ENCODE measurements at regions not wholly inside any gene's neighbourhood (a gene's known extent, or its start where the extent isn't known, plus 50 kb on each side); places are given as distances from the start of the nearest gene placed in this dataset.

DNA sequence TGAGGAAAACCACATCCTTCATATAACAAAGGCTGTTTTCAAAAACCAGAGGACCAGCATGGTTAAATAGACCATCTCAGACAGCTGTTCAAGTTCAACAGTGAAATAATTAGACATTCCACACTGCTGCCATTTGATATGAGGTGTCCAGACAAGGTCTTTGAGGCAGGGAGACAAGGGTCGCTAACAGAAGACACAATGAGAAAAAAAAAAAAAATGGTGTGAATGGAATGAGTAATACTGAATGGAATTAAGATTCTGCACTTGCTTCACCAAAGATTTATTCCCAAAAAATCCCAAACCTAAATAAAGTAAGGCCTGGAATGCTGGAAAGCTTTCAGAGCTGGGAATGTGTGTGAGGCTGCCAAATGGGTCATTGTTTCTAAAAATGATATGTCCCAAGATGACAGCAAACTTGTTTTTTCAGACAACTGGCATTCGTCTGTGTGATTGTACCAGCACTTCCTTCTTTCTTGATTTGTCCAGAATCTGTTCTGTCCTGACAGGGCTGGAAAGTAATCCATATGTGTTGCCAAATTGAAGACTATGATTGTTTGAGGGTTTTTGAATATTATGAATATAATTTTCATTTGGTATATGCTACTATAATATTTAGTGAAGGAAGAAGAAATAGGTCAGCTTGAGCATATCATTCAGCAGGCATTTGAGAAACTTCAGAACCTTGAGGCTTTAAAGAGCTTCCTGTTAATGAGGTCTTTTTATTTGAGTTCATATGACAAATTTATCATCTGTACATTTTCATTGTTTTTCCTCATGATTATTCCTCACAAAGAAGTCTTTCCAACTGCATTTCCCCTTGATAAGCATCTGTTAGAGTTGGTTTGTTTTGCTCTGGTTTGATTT is 85.2 kb upstream of the ITGA4 start:
- TF ChIP-seq PATZ1 (CRISPR knock-in tag; IDR thresholded peaks at IDR 0.05; ENCODE audit: borderline replicate concordance) (no peak), PPARA (CRISPR knock-in tag; IDR thresholded peaks at IDR 0.05; ENCODE audit: borderline replicate concordance) (no peak), ISL1 (CRISPR knock-in tag; IDR thresholded peaks at IDR 0.05) (peak; percentile 95), ESRRG (CRISPR knock-in tag; IDR thresholded peaks at IDR 0.05) (no peak), ZNF565 (CRISPR knock-in tag; conservative IDR thresholded peaks at IDR 0.05; ENCODE audit: low read depth) (no peak), OSR1 (CRISPR knock-in tag; IDR thresholded peaks at IDR 0.05) (peak; percentile 66; the same call in 1 of the 2 replicates), CSDC2 (CRISPR knock-in tag; IDR thresholded peaks at IDR 0.05) (0 out of 2 replicates have a peak, but pooled peaks have one; percentile 14)
- TF ChIP-seq, protein P1, sequence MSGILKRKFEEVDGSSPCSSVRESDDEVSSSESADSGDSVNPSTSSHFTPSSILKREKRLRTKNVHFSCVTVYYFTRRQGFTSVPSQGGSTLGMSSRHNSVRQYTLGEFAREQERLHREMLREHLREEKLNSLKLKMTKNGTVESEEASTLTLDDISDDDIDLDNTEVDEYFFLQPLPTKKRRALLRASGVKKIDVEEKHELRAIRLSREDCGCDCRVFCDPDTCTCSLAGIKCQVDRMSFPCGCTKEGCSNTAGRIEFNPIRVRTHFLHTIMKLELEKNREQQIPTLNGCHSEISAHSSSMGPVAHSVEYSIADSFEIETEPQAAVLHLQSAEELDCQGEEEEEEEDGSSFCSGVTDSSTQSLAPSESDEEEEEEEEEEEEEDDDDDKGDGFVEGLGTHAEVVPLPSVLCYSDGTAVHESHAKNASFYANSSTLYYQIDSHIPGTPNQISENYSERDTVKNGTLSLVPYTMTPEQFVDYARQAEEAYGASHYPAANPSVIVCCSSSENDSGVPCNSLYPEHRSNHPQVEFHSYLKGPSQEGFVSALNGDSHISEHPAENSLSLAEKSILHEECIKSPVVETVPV (CRISPR knock-in tag; IDR thresholded peaks at IDR 0.05) = no peak
- TF ChIP-seq, protein P2, sequence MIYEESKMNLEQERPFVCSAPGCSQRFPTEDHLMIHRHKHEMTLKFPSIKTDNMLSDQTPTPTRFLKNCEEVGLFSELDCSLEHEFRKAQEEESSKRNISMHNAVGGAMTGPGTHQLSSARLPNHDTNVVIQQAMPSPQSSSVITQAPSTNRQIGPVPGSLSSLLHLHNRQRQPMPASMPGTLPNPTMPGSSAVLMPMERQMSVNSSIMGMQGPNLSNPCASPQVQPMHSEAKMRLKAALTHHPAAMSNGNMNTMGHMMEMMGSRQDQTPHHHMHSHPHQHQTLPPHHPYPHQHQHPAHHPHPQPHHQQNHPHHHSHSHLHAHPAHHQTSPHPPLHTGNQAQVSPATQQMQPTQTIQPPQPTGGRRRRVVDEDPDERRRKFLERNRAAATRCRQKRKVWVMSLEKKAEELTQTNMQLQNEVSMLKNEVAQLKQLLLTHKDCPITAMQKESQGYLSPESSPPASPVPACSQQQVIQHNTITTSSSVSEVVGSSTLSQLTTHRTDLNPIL (CRISPR knock-in tag; IDR thresholded peaks at IDR 0.05; ENCODE audit: low read depth) = no peak; the same call in 1 of the 2 replicates
- peak; percentile 81 for ATAC-seq

DNA sequence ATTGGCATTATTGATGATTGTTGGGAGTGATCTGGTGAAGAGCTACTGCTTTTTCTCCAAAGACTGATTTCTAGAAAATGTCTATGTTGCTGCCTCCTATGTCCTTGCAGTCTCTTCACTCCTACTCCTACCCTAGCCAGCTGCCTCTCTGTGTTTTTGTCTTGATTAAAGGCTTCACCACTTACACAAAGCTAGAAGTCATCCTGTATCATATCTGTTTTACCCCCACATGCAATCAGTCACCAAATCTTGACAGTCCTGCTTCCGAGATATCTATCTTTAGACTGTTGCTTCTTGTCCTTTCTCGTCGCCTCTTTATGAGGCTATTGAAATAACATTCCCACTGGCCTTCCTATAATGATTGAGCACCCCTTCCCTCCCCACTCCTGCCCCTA is 84.5 kb upstream of the ITGA4 start:
- ATAC-seq = peak; percentile 19
- no peak for TF ChIP-seq OSR1 (CRISPR knock-in tag; IDR thresholded peaks at IDR 0.05)

DNA sequence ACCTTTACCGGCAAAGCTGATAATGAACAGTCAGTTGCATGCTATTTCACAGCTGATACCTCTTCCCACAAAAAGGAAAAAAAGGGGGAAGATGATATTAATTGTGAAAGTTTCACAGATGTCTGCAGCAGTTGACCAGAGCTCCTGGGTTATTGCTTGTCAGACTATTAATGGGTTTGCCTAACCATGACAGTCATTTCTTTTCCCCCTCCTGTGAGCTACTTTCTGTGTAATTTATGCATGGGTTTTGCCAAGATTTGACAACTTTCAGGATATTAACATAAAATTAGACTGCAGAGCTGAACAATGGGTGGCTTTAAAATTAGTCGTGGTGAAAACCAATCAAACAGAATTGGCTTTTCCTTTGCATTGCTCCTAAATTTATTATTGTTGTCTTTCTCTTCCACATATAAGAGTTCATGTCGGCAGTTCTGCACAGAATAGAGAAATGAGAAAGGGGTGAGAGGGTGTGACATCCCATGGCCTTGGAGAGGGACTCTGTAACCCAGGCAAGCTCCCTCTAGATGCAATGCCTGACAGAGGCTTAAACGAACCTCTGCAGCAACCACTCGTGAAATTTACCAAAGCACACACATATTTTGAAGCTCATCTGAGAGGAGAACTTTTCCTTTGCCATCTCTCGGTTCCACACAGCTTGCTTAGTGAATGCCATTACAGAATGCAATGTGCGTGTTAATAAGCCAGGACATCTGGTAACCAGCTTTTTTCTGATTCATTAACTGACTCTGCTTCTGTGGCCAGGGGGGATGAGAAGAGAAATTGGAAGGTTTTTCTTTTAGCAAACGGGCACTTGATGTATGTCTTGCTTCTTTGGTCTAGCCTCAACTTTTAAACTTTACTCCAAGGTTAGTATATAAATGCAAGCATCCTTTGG is 82.2 kb upstream of the ITGA4 start:
- no peak for TF ChIP-seq TOX (CRISPR knock-in tag; IDR thresholded peaks at IDR 0.05; ENCODE audit: borderline replicate concordance)
- peak; percentile 65 for TF ChIP-seq TCF4 (CRISPR knock-in tag; IDR thresholded peaks at IDR 0.05; ENCODE audit: borderline replicate concordance)
- TF ChIP-seq OSR1 (CRISPR knock-in tag; IDR thresholded peaks at IDR 0.05) = no peak
- no peak for ATAC-seq

GRCh38 chr2:181376442-181376841 is 80.7 kb upstream of the ITGA4 start:
- no peak for ATAC-seq

DNA sequence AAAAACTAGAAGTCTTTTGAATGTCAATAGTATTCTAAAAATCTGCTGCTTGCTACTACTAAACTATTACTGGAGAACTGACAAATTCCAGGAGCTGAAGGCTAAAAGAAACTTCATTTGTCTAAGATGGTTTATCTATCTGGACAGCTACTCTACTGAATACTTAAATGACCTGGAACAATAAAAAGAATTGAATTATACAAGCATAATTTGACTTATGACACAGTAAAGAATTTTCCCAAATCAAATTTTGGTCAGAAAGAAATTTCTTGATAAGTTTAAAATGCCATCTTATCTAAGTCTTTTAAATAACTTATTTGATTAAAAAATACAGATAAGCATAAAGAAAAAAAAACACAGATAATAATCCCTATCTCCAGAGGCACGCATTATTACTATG is 80.2 kb upstream of the ITGA4 start:
- ATAC-seq = peak; percentile 23; the same call in 1 of the 3 replicates
- TF ChIP-seq, protein P2 (CRISPR knock-in tag; IDR thresholded peaks at IDR 0.05; ENCODE audit: low read depth) = peak; percentile 89
- TF ChIP-seq ZFP30 (CRISPR knock-in tag; IDR thresholded peaks at IDR 0.05) (no peak), TCF4 (CRISPR knock-in tag; IDR thresholded peaks at IDR 0.05; ENCODE audit: borderline replicate concordance) (peak; percentile 91), ARNTL (CRISPR knock-in tag; IDR thresholded peaks at IDR 0.05; ENCODE audit: borderline replicate concordance, low read depth) (no peak), ZNF8 (CRISPR knock-in tag; IDR thresholded peaks at IDR 0.05) (no peak; the same call in 1 of the 2 replicates), PATZ1 (CRISPR knock-in tag; IDR thresholded peaks at IDR 0.05; ENCODE audit: borderline replicate concordance) (peak; percentile 98), SNAI2 (CRISPR knock-in tag; IDR thresholded peaks at IDR 0.05) (peak; percentile 77; the same call in 1 of the 2 replicates), OSR1 (CRISPR knock-in tag; IDR thresholded peaks at IDR 0.05) (no peak), ZFP3 (CRISPR knock-in tag; IDR thresholded peaks at IDR 0.05) (peak; percentile 61; the same call in 1 of the 2 replicates), TOX (CRISPR knock-in tag; IDR thresholded peaks at IDR 0.05; ENCODE audit: borderline replicate concordance) (no peak)

More at GRCh38 chr2:181376442-181376841, 80.7 kb upstream of the ITGA4 start:
- no peak for TF ChIP-seq POU6F1 (CRISPR knock-in tag; IDR thresholded peaks at IDR 0.05; ENCODE audit: borderline replicate concordance, low read depth)

Data from SK-N-SH treated with all-trans-retinoic acid at 6 μM for 48 hours (cell line).